Stomach (tissue), 8 donors: ENCODE measurements at regions not wholly inside any gene's neighbourhood (a gene's known extent, or its start where the extent isn't known, plus 50 kb on each side); places are given as distances from the start of the nearest gene placed in this dataset.

Experiments
- DNase-seq, 2 donors: peaks; one replicate each; pipeline versions ENCODE4 v3.0.0 to v3.0.0-alpha.2; 2013 to 2019
- H3K27ac ChIP-seq, 5 donors: fragments of 200-600 bp in 4 of 5; sonication (generic) in 4 of 5; one replicate each; pipeline ENCODE4 v1.5.1; 2013 to 2019; ENCODE audit warnings: mild to moderate bottlenecking in 1 of 5, moderate library complexity in 1 of 5
- H3K27me3 ChIP-seq, 3 donors: fragments of 200-600 bp; sonication (generic); one replicate each; pipeline ENCODE4 v1.5.1; 2017 to 2019; ENCODE audit warnings: mixed run types in 1 of 3
- H3K36me3 ChIP-seq, 4 donors: fragments of 200-600 bp; sonication (generic); 1 replicate in 3 of 4; 2 replicates in 1 of 4; pipeline ENCODE4 v1.5.1; 2016 to 2019
- H3K4me1 ChIP-seq, 4 donors: fragments of 200-600 bp; sonication (generic); one replicate each; pipeline ENCODE4 v1.5.1; 2016 to 2019
- H3K4me3 ChIP-seq, 4 donors: fragments of 200-600 bp; sonication (generic) in 3 of 4; one replicate each; pipeline ENCODE4 v1.5.1; 2016 to 2019; ENCODE audit warnings: mild to moderate bottlenecking in 1 of 4
- H3K9me3 ChIP-seq, 4 donors: fragments of 200-600 bp; sonication (generic); one replicate each; pipeline ENCODE4 v1.5.1; 2016 to 2019
- CTCF ChIP-seq, 7 experiments: fragments of 450-650 bp in 4 of 7; fragments of 200-600 bp in 3 of 7; sonication (generic) in 3 of 7; IDR thresholded peaks; one replicate each; pipeline ENCODE4 v1.5.1; 2016 to 2019; ENCODE audit warnings: antibody characterized with exemption in 7 of 7, control low read depth in 2 of 7, mild to moderate bottlenecking in 1 of 7
- EP300 ChIP-seq: sonication (generic); formaldehyde crosslinking; IDR thresholded peaks from one replicate; pipeline ENCODE4 v1.6.1; 2017; ENCODE audit warnings: antibody characterized with exemption
- POLR2A ChIP-seq, 4 donors: fragments of 450-650 bp; IDR thresholded peaks; one replicate each; pipeline ENCODE4 v1.6.1; 2016; ENCODE audit warnings: antibody characterized with exemption in 4 of 4, control low read depth in 2 of 4, mild to moderate bottlenecking in 1 of 4, moderate library complexity in 1 of 4
- POLR2AphosphoS5 ChIP-seq, 3 donors: sonication (generic); formaldehyde crosslinking; IDR thresholded peaks; one replicate each; pipeline ENCODE4 v1.6.1; 2016; ENCODE audit warnings: antibody characterized with exemption in 3 of 3
- WGBS, 5 donors: extraction: QIAGEN DNeasy Blood & Tissue Kit in 3 of 5; methylation state at CpG; one replicate each; pipeline versions ENCODE4 v1.1.5 to v1.1.7; 2013 to 2018; 5-methylcytosine and 5-hydroxymethylcytosine counted together
- intact Hi-C: fragments of 100-400 bp; cut with DNase I; formaldehyde crosslinking; loops from one replicate; pipeline ENCODE4 v1.15.1; 2023; ENCODE audit warnings: low total_unique reads
- donor health status: healthy with polysubstance abuse.
- donor health status: Bipolar disorder and iron deficiency.
- donor health status: healthy.

- no peaks in the 10 kb centered on the region for H3K36me3 ChIP-seq
- intact Hi-C loops: no loop called here
- no peak for DNase-seq
- H3K4me1 ChIP-seq: no peaks in the 10 kb centered on the region
- 89 to 98% (median 95%) methylated on average over 3 of the region's 3 CpGs for WGBS, 5 donors
- TF ChIP-seq CTCF (IDR thresholded peaks at IDR 0.05) (no peak), POLR2A (IDR thresholded peaks at IDR 0.05) (no peak), POLR2AphosphoS5 (IDR thresholded peaks at IDR 0.05) (no peak), EP300 (no peak)
- no peak overlapping the region for H3K27ac ChIP-seq
- no peaks in the 10 kb centered on the region for H3K27me3 ChIP-seq
- H3K9me3 ChIP-seq: no peaks in the 10 kb centered on the region
- H3K4me3 ChIP-seq: no peak overlapping the region
Measured at GRCh38 chr13:70571221-70571620, 463.0 kb upstream of the KLHL1 start.

DNA sequence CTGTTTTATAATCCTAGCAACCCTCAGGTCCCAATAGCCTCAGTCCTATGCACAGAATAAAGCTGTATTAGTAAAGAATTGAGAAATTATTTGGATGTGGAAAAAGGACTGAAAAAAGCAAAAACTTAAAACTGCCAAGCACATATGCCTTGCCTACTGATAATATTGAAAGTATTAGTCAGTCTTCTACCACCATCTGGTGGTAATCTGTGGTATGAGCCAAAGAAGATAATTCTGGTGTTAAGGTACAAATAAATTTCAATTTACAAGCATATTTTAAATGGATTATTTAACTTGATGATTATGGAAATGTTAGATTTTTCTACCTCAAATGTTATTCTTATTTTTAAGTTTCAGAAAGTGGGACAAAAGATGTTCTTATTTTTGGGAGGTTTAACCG lies 460.3 kb upstream of the KLHL1 start:
- Histone ChIP-seq H3K27me3 (no peaks in the 10 kb centered on the region), H3K9me3 (no peaks in the 10 kb centered on the region), H3K36me3 (no peaks in the 10 kb centered on the region), H3K4me1 (no peaks in the 10 kb centered on the region), H3K4me3 (no peak overlapping the region), H3K27ac (no peak overlapping the region)
- peak in 1 of 2 donors; percentile 73 for DNase-seq
- TF ChIP-seq POLR2AphosphoS5 (IDR thresholded peaks at IDR 0.05) (no peak), CTCF (IDR thresholded peaks at IDR 0.05) (peak in 5 of 7 experiments; percentile 22 to 72 (median 46))
- intact Hi-C loops: loop anchor here (10.0 kb wide), 1 partner anchor 234 kb away; no protein-coding TSS in a partner anchor
- WGBS, 5 donors: 81 to 92% (median 89%) methylated on average over 1 of the region's 1 CpG

- intact Hi-C loops: no loop called here
- TF ChIP-seq EP300 (no peak), POLR2AphosphoS5 (IDR thresholded peaks at IDR 0.05) (no peak), POLR2A (IDR thresholded peaks at IDR 0.05) (no peak), CTCF (IDR thresholded peaks at IDR 0.05) (no peak)
- Histone ChIP-seq H3K27me3 (no peaks in the 10 kb centered on the region), H3K4me1 (no peaks in the 10 kb centered on the region), H3K9me3 (no peaks in the 10 kb centered on the region), H3K4me3 (no peak overlapping the region), H3K27ac (no peak overlapping the region), H3K36me3 (no peaks in the 10 kb centered on the region)
- 78 to 94% (median 88%) methylated on average over 2 of the region's 2 CpGs for WGBS, 5 donors
- no peak for DNase-seq
Measured at GRCh38 chr13:70544706-70545105, 436.5 kb upstream of the KLHL1 start.

- Histone ChIP-seq H3K27ac (no peak overlapping the region), H3K9me3 (no peaks in the 10 kb centered on the region), H3K4me1 (no peaks in the 10 kb centered on the region), H3K27me3 (no peaks in the 10 kb centered on the region), H3K36me3 (no peaks in the 10 kb centered on the region), H3K4me3 (no peak overlapping the region)
- TF ChIP-seq EP300 (no peak), CTCF (IDR thresholded peaks at IDR 0.05) (no peak), POLR2AphosphoS5 (IDR thresholded peaks at IDR 0.05) (no peak), POLR2A (IDR thresholded peaks at IDR 0.05) (no peak)
- WGBS, 5 donors: 83 to 92% (median 89%) methylated on average over 4 of the region's 4 CpGs
- no peak for DNase-seq
- intact Hi-C loops: no loop called here
Measured at GRCh38 chr13:70541451-70541850, 433.2 kb upstream of the KLHL1 start.
